HG02870 (cell line): ENCODE measurements at regions not wholly inside any gene's neighbourhood (a gene's known extent, or its start where the extent isn't known, plus 50 kb on each side); places are given as distances from the start of the nearest gene placed in this dataset.
"Not testable (repeated sequence)": the region's sequence is repeated elsewhere in the genome, so short reads cannot be mapped to it uniquely, and the experiment has no call there.

Source experiments
- ATAC-seq: cut with Tn5 transposase; IDR thresholded peaks from one replicate; pipeline ENCODE4 v1.9.1; 2021; ENCODE audit warnings: mild to moderate bottlenecking, moderate library complexity; ENCODE audit not compliant: unreplicated experiment

DNA sequence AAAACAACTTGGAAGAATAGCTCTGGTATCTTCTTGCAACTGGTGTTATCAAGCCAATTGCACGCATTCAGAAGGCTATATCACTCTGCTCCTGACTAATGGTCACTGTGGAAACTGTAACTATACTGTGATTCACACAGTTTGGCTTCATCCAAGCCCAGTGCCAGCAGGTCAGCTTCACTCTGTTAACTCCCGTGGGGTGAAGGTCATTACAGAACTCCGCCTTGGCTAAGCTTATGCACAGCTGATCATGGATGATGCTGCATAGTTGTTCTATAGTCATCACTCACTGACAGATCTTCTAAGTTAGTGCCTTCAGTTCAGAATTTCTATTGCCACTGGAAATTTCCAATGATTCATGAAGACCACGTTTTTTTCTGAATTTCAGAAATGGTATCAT is 497.2 kb upstream of the NETO1 start:
- ATAC-seq: no peak

DNA sequence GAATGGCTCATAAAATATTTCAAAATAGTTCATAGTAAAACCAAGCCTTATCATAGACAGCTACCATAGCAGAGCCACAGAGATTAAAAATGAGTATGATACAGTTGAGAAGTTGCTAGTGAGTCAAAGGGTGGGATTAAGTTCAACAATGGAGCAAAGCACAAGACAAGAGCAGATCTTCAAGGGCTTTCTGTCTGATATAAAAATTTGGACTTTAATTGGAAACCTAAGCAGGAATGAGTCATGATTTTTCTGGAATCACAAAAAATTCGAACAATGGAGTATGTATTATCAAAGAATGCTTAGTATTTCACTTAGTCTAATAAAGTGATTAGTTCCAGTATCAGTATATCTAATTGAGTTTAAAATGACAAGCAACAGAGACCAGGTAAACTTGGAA is 487.3 kb upstream of the NETO1 start:
- ATAC-seq: no peak

DNA sequence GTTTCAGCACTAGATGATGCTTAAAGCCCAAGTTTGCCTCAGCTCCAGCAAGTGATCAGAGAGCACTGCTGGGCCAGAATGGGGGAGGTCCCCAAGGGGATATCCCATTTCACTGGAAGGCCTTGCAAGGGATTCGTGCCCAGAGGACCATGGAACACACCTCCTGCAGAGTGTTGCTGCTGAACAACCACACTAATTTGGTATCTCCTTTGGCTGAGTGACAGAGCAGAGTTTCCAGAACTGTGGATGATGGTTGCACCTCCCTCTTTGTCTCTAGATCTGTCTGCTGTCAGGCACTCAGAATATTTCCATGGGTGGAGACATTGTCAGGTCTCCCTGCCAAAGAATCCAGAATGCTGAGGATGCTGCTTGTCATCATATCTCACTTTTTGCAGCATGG is 484.8 kb upstream of the NETO1 start:
- no peak for ATAC-seq

DNA sequence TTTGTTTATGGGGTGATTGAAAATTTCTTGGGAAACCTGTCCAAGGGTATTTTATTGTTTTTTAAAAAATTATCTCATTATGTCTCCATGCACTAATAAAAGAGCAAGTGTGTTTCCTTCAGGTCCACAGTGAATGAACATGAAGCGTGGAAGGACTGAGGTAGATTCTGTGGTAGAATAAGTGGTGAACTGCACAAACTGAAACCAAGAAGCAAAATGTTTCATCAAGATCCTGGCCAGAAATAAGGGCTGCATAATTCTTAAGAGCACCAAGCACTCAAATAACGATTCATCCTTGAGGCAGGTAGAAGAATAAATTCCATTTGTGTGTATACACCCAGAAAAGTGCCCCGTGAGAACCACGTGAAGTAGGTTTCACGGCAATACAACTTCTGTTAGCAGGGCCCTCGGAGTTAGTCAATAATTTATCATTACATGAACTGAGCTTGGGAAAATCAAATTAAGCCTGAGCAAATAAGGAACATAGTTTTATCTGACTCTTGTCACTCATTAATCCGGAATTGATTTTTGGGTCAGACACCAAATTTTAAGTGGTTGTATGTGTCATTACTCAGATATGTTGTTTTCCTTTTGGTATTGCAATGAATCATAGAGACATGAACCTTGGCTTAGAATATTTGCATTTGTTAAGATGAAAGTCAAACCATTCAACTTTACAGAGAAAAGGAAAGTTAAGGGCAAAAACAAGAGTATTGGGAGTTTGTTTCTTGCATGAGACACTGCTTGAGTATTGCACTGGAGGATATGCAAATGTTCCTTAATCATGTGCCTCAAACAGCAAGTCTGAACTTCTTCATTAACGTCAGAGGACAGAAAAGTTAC is 472.6 kb upstream of the NETO1 start:
- ATAC-seq: no peak

DNA sequence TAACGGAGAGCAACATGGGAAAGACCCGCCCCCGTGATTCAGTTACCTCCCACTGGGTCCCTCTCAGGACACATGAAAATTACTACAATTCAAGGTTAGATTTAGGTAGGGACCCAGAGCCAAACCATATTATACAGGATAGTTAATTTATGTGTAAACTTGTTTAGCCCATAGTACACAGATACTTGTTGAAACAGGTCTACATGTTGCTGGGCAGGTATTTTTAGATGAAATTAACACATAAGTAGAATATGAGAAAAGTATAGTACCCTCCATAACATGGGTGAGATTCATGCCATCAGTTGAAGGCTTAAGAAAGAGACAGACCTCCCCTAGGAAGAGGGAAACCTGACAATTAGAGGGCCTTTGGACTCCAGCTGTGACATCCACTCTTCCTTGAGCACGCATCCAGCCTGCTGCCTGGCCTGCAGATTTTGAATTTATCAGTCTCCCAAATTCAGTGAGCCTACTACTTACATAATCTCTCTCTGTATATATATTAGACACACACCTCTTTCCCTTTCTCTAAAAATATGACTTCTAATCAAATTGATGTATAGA is 463.5 kb upstream of the NETO1 start:
- no peak for ATAC-seq

DNA sequence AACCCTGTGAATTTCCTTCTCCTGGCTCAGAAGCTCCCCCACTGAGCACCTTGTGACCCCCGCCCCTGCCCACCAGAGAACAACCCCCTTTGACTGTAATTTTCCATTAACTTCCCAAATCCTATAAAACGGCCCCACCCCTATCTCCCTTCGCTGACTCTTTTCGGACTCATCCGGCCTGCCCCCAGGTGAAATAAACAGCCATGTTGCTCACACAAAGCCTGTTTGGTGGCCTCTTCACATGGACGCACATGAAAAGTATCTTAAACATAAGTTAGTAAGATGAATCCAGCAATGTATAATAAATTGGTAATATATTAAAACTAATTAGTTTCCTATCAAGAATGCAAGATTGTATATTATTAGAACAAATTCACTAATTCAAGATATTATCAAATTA is 462.3 kb upstream of the NETO1 start:
- ATAC-seq: not testable (repeated sequence)

DNA sequence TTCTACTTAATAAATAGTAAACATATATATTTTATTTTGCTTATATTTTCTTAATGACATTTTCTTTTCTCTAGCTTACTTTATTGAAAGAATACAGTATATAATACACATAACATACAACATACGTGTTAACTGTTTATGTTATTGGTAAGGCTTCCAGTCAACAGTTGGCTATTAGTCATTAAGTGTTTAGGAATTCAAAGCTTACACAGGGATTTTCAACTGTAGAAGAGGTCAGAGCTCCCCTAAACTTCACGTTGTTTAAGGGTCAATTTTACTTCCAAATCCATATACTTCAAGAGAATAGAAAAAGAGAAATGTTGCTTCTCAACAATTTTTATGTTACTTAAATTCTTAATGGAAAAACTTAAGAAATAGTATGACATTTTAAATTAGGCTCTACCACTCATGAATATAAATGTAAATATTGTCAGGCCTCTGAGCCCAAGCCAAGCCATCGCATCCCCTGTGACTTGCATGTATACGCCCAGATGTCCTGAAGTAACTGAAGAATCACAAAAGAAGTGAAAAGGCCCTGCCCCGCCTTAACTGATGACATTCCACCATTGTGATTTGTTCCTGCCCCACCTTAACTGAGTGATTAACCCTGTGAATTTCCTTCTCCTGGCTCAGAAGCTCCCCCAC is 456.5 kb upstream of the NETO1 start:
- not testable (repeated sequence) for ATAC-seq

DNA sequence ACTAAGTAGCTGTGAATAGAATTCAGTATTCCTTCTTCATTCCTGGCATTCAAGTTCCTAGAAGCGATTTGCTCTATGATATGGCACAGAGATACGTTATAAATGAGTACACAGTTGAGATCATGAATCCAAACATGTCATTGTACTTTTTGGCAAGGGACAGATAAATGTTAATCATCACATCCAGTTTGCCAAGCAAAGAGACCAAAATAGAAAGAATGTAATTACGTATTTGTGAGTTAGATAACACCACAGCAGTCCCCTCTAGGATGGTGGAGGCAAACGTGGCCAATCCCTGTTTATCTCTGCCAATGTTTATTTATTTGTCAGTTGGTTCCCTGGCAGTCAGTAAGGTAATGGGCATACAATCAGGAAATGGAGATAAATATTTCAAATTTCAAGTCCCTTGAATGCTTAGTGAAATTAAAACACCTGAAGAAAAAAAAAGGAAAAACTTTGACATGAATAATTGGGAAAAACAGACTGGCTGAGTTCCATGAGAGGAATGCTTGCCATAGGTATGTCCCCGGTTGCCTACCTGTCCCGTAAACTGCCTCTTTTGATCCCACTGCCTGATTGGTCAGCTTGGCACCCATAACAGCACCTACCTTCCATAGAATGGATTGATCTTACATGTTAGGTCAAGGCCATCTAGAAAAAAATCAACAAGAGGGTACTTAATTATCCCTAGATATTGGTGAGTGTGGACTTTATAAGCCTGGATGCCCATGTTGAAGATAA is 451.1 kb upstream of the NETO1 start:
- ATAC-seq: no peak

DNA sequence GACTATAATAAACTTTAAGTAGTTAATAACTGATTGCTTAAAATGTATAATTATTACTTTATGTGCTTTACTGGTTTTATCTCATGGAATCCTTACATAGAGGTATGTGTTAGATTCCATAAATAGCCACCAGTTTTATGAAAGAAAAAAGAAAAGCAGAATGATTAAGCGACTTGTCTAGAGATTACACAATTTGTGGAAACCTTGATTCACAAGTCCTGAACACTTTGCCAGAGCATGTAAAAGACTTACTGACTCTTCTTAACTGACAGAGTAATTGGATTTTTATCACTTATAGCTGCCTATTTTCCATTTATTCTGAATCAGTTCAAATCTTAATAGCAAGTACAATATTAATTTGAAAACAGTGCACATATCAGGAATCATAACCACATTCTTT is 448.7 kb upstream of the NETO1 start:
- ATAC-seq: no peak

DNA sequence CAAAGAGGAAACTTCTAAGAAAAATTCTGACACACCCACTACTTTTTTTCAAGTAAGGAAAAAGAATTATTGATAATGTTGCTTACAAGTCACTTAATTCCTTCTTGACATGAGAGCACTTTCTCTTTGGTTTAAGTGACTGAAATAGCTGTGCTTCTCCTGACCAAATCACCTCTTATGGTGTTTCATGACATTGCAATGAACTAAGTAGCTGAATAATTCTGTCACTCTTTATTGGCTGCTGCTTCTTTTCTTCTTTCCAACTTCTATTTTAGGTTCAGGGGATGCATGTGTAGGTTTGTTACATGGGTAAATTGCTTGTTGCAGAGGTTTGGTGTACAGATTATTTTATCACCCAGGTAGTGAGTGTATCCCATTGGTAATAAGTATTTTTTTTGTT is 447.6 kb upstream of the NETO1 start:
- no peak for ATAC-seq

DNA sequence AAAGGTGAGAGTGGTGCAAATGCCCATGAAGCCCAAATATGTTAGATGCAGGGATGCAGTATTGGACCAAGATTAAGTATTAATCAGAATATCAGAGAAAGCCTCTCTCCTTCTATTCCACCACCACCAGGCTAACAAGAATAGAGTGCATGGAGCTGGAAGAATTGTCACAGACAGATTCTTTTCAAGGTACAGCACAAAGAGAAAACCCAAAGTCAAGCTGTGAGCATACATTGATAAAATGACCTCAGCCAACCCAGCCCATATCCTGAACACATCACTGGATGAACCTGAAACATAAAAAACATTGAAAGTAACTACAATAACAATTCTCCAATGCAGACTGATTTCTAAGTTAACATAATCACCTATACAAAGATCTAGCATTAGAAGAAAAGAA is 445.7 kb upstream of the NETO1 start:
- ATAC-seq: no peak

DNA sequence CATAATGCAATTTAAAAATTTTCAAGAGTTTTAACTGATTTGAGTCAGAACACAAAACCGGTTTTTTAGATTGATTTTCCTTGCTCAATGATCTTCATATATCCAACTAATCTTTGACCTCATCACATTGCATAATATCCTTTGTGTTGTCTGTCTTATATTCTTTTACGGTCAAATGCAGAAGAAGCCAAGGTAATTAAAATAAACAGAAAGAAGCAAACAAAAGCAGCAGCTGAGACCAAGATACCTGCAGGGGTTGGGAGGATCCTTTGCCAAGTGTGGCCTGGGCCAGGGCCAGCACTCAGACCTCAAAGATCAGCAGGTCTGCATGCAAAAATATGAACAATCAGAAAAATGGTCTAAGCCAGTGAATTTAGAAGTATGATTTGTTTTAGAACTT is 428.9 kb upstream of the NETO1 start:
- no peak for ATAC-seq

DNA sequence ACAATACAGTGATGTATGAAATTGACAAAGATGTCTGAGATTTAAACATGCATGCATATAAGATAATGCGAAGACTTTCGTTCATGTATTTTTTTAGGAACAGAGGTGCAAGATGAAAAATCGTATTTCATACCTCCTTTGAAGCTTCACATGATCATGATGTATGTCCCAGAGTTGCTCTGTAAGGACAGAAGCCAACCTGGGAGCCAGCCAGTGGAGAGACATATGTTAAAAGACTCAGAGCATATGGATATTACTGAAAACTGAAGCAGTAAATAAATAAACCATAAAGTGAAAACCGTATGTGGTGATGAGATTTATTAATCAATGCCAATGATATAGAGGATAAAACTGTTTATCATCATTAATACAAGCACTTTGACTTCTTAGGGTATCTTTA is 424.4 kb upstream of the NETO1 start:
- ATAC-seq: no peak

DNA sequence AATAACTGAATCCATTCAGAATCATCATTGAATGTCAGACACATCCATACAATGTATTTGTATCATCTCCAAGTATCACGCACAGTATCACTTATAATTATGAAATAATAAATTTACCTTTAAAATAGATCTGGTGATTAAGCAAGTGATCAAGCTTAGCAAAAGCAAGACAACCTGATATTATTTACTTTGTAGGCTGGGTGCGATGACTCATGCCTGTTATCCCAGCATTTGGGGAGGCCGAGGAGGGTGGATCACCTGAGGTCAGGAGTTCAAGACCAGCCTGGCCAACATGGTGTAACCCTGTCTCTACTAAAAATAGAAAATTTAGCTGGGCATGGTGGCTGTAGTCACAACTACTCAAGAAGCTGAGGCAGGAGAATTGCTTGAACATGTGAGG is 421.0 kb upstream of the NETO1 start:
- no peak for ATAC-seq

DNA sequence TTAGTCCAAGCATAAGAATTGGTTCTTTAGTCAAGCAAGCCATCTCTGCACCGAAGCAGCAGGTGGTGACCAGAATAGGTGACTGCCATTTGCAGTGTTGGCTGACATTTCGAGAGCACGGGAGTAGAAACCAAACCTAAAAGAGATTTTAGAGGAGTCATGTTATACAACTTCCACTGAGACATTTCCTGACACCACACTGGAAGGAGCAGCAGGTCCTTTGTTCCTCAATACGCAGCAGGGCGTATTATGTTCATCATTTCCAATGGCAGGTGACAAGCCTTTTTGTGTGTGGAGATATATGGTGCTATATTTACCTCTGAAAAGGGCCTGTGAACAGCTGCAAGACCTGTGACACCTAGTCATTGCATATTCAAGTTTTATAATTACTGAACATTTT is 418.8 kb upstream of the NETO1 start:
- no peak for ATAC-seq

DNA sequence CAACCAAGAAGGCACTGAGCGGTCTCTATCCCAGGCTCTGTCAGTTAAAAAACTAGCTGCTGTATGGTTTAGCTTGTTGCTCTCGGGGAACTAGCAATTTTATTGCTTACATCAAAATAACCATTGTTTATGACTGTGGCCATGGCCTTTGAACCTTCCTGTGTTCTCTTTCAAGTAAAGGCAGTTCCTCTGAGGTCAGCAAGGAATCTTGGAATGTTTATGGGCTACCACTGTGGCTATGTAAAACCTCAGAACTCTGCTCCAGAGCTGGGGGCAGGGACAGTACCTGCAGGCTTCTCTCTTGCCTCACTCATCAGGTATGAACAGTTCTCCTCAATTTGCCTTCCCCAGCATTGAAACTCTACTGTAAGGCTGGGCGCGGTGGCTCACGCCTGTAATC is 416.0 kb upstream of the NETO1 start:
- no peak for ATAC-seq

DNA sequence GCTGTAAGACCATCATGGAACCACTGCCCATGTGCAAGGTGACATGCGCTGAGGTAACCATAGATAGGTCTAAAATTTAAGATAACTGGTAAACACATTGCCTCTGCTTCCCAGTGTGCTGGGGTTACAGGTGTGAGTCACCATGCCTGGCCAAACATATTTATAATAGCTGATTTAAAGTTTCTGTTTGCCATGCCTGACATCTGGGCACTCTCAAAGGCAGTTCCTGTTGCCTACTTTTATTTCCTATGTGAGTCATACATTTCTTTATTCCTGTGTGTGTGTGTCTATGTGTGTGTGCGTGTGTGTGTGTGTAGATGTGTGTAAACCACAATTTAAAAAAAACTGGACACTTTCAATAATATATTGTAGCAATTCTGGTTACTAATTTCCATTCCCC is 415.2 kb upstream of the NETO1 start:
- ATAC-seq: no peak

DNA sequence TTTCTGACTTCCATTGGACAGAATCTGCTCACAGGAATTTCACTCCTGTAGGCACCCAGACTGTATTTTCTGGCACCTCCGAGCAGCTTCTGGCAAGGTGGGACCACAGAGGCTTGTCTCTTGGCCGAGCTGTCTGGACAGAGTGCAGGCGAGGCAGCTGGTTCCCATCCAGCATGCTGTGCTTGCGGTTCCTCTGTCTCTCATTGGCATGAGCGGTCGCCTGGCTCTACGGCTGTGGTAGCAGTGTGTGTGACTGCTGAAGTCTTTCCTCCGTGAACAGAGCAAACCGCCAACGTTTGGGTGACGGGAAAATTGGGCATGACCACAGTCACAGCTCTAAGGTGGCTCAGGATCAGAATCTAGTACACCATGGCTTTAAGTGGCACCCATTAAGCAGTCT is 411.7 kb upstream of the NETO1 start:
- no peak for ATAC-seq

DNA sequence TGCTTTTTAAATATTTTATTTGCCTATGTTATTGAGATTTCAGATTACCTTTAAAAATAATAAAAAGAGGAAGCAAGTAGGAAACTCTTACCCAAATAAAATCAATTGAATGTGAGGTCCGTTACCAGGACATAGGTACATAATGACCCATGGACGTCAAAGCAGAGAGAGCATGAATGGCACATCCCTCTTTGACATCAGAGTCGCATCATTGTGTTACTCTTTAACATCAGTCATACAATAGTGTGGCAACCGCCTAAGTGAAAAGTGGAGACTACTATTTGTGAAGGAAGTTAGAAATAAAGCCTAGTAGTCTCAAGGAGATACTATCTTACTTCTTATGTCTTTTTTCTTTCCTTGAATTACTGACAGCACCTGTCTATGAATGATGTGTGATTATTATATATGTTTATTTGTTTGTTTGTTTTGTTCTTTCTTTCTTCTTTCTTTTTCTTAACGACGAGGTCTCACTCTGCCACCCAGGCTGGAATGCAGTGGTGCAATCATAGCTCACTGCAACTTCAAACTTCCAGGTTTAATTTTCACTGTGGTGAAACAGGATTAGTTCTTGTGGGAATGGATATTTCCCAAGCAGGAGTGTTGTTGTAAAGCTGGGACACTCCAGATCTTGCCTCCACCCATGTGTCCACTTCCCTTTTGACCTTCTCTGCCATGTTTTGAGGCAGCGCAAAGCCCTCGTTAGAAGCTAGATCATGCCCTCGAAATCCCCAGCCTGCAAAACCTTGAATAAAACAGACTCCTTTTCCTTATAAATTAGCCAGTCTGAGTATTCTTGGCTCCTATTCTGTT is 407.2 kb upstream of the NETO1 start:
- no peak for ATAC-seq

DNA sequence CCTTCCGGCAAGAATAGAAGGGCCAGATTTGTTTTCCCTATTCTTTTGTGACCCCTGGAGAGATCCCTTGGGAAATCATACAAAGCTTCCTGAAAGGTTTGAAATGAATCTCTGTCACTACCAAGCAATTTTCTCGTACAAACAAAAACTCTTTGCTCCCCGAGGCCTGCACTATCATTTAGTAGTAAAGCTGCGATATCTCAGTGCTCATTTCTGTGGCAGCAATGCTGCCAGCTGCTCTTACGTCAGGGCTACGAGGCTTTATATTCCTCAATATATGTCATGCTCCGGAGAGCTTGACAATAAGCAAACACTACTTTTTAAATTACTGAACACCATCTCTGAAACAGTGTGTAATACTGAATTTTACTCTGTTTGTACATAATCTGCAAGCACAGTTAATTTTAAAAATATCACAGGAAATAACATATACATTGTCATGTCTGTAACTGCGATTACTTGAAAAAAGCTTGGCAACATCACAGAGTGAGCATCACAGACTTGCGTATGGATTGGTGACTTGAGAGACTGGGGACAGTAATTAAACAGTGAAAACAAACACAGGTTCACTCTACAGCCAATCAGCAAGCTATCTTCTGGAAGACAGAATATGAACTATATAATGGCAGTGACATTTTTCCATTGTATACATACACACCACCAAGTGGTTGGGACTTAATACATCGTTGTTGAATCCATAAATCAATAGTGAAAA is 403.3 kb upstream of the NETO1 start:
- no peak for ATAC-seq
